K562 (cell line): ENCODE measurements at regions not wholly inside any gene's neighbourhood (a gene's known extent, or its start where the extent isn't known, plus 50 kb on each side); places are given as distances from the start of the nearest gene placed in this dataset.
"Not testable (repeated sequence)": the region's sequence is repeated elsewhere in the genome, so short reads cannot be mapped to it uniquely, and the experiment has no call there.

Source experiments
- ATAC-seq: fragments of 200-7000 bp; cut with Tn5 transposase; 3 replicates; pipeline ENCODE4 v1.9.1; 2020; ENCODE audit warnings: moderate library complexity
- BruUV-seq: library from RNA; stranded (reverse); fragments of 400-500 nt; replicated peaks from 2 replicates; lab custom pipeline; 2021; lab: Mats Ljungman, UMichigan
- CTCF ChIA-PET: fragments of 300-600 bp; formaldehyde crosslinking; extraction: SDS; loops from one replicate; lab custom pipeline; 2021; ENCODE audit warnings: low intra/inter-chr PET ratio; lab: Yijun Ruan, JAX
- POLR2A ChIA-PET: fragments of 300-600, 350-650 bp; sonication (Branson Sonifier 250); formaldehyde crosslinking; extraction: SDS; loops from one replicate; lab custom pipeline; 2021; ENCODE audit warnings: antibody characterized with exemption, inconsistent platforms; lab: Yijun Ruan, JAX
- DNase-seq, 4 experiments: peaks; one replicate each; pipeline versions ENCODE4 v3.0.0 to v3.0.0-alpha.2; 2011 to 2018; ENCODE audit warnings: low spot score in 3 of 4, mixed read lengths in 3 of 4; ENCODE audit errors: extremely low read depth in 1 of 4
- FAIRE-seq: peaks from 2 replicates; lab custom pipeline; 2011; peaks lifted over from hg19 to GRCh38; lab: Jason Lieb, UNC
- H2AFZ ChIP-seq: 2 replicates; pipeline ENCODE4 v1.6.0; 2011; ENCODE audit warnings: low read depth, low read length, control low read depth, inconsistent platforms
- H3K27ac ChIP-seq: fragments of 200-600 bp; 3 replicates; pipeline ENCODE4 v1.8.0; 2011; ENCODE audit warnings: low read depth, mild to moderate bottlenecking, control low read depth, inconsistent platforms, low read length, moderate library complexity, mixed read lengths; ENCODE audit errors: extremely low read depth
- H3K27me3 ChIP-seq, 2 experiments: fragments of 300-600 bp in 1 of 2; 2 replicates in 1 of 2; 3 replicates in 1 of 2; pipeline versions ENCODE4 v1.6.0 to v1.8.0; 2011; ENCODE audit warnings: inconsistent platforms in 2 of 2, low read length in 2 of 2, mild to moderate bottlenecking in 1 of 2, mixed read lengths in 1 of 2, moderate library complexity in 1 of 2; ENCODE audit not compliant: control insufficient read depth in 2 of 2, insufficient read depth in 2 of 2
- H3K36me3 ChIP-seq: fragments of 300-600 bp; 3 replicates; pipeline ENCODE4 v1.8.0; 2011; ENCODE audit warnings: mild to moderate bottlenecking, low read length, inconsistent platforms; ENCODE audit not compliant: control insufficient read depth, insufficient read depth
- H3K4me1 ChIP-seq, 2 experiments: fragments of 200-600 bp in 1 of 2; replicated peaks in 1 of 2; 2 replicates in 1 of 2; 3 replicates in 1 of 2; pipeline versions ENCODE4 v1.5.1 to v1.8.0; 2011; ENCODE audit warnings: inconsistent platforms in 2 of 2, low read length in 2 of 2, mild to moderate bottlenecking in 1 of 2, mixed read lengths in 1 of 2, moderate library complexity in 1 of 2; ENCODE audit not compliant: control insufficient read depth in 2 of 2, insufficient read depth in 2 of 2
- H3K4me2 ChIP-seq: 2 replicates; pipeline ENCODE4 v1.6.1; 2011; ENCODE audit warnings: low read length, control low read depth, inconsistent platforms, mixed read lengths; ENCODE audit not compliant: insufficient read depth
- H3K4me3 ChIP-seq: fragments of 200-600 bp; sonication (generic), shearing (Covaris generic); 2 replicates; pipeline ENCODE4 v1.5.1; 2016; ENCODE audit warnings: control low read depth, inconsistent platforms
- H3K79me2 ChIP-seq: fragments of 200-600 bp; 3 replicates; pipeline ENCODE4 v1.8.0; 2011; ENCODE audit warnings: low read length, inconsistent platforms; ENCODE audit not compliant: control insufficient read depth, insufficient read depth
- H3K9ac ChIP-seq, 2 experiments: 2 replicates each; pipeline versions ENCODE4 v1.6.0 to v1.6.1; 2011; ENCODE audit warnings: low read depth in 2 of 2, low read length in 2 of 2, control low read depth in 1 of 2, inconsistent platforms in 1 of 2, mild to moderate bottlenecking in 1 of 2, mixed read lengths in 1 of 2; ENCODE audit not compliant: insufficient read depth in 1 of 2
- H3K9me1 ChIP-seq: one replicate; pipeline ENCODE4 v1.6.0; 2011; ENCODE audit warnings: inconsistent platforms, mild to moderate bottlenecking, low read length, moderate library complexity; ENCODE audit not compliant: control insufficient read depth, insufficient read depth
- H3K9me3 ChIP-seq: replicated peaks from 2 replicates; pipeline ENCODE4 v1.5.1; 2011; ENCODE audit warnings: low read depth, low read length, inconsistent platforms; ENCODE audit not compliant: control insufficient read depth, insufficient read depth
- H4K20me1 ChIP-seq: replicated peaks from 2 replicates; pipeline ENCODE4 v1.6.1; 2011; ENCODE audit warnings: low read length, inconsistent platforms, mixed read lengths; ENCODE audit not compliant: control insufficient read depth, insufficient read depth
- DMBX1 ChIP-seq: fragments of 250-450 bp; sonication (Bioruptor Pico); IDR thresholded peaks from 2 replicates; pipeline ENCODE4 v1.8.0; 2022; ENCODE audit warnings: inconsistent platforms, mild to moderate bottlenecking, moderate library complexity, borderline replicate concordance
- GTF2E2 ChIP-seq: fragments of 200-800 bp; sonication (Bioruptor generic); IDR thresholded peaks from 2 replicates; pipeline ENCODE4 v1.6.1; 2016; ENCODE audit warnings: missing genetic modification characterization, missing compliant biosample characterization
- KDM4B ChIP-seq, 2 experiments: fragments of 450-650 bp in 1 of 2; sonication (generic) in 1 of 2; IDR thresholded peaks; 2 replicates each; pipeline ENCODE4 v1.6.1; 2016 to 2017; ENCODE audit warnings: borderline replicate concordance in 2 of 2, antibody characterized with exemption in 1 of 2, low read depth in 1 of 2, mild to moderate bottlenecking in 1 of 2
- PTTG1 ChIP-seq: fragments of 450-650 bp; IDR thresholded peaks from 2 replicates; pipeline ENCODE4 v1.6.1; 2016; ENCODE audit warnings: low read depth, mild to moderate bottlenecking, missing genetic modification characterization, missing compliant biosample characterization
- SMAD3 ChIP-seq: fragments of 450-650 bp; formaldehyde crosslinking; conservative IDR thresholded peaks from 2 replicates; pipeline ENCODE4 v1.4.0; 2020; ENCODE audit warnings: mild to moderate bottlenecking
- TFE3 ChIP-seq: fragments of 450-650 bp; formaldehyde crosslinking; IDR thresholded peaks from 2 replicates; pipeline ENCODE4 v1.4.0; 2020; ENCODE audit warnings: mild to moderate bottlenecking, mixed read lengths
- ZBTB7A ChIP-seq: IDR thresholded peaks from 2 replicates; pipeline ENCODE4 v1.6.1; 2011; ENCODE audit warnings: low read depth, mild to moderate bottlenecking, low read length, moderate library complexity, borderline replicate concordance; ENCODE audit not compliant: control insufficient read depth
- ZNF316 ChIP-seq: fragments of 450-650 bp; IDR thresholded peaks from 2 replicates; pipeline ENCODE4 v1.6.1; 2016
- WGBS: fragments of 100-300 bp; shearing (Covaris generic); methylation state at CpG from one replicate; pipeline ENCODE4 v1.1.6; 2016; ENCODE audit warnings: low coverage, mixed read lengths; ENCODE audit not compliant: insufficient coverage; ENCODE audit errors: missing lambda C conversion rate; 5-methylcytosine and 5-hydroxymethylcytosine counted together
- in situ Hi-C: fragments of 300-500 bp; cut with MboI; formaldehyde crosslinking; loops from 4 replicates; pipeline ENCODE4 v1.15.0; 2018; ENCODE audit warnings: inconsistent platforms, mixed read lengths
- intact Hi-C: fragments of 100-400 bp; cut with micrococcal nuclease; formaldehyde crosslinking; loops from 2 replicates; pipeline ENCODE4 v1.14.2; 2022
- TF ChIP-seq, protein P1 (sequence below): fragments of 250-450 bp; sonication (Bioruptor Pico); IDR thresholded peaks from 2 replicates; pipeline ENCODE4 v1.4.0; 2020; ENCODE audit warnings: mild to moderate bottlenecking, moderate library complexity
- TF ChIP-seq, protein P2 (sequence below): fragments of 450-650 bp; IDR thresholded peaks from 2 replicates; pipeline ENCODE4 v1.6.1; 2017; ENCODE audit warnings: mild to moderate bottlenecking, moderate library complexity

DNA sequence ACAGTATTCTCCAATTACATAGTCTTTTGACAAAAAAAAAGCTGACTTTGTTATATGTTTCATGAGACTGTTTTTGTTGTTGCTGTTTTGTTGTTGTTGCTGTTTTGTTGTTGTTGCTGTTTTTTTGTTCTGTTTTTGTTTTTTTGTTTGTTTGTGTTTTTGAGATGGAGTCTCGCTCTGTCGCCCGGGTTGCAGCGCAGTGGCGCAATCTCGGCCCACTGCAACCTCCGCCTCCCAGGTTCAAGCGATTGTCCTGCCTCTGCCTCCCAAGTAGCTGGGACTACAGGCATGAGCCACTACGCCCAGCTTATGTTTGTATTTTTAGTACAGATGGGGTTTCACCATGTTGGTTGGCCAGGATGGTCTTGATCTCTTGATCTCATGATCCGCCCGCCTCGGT lies 182.8 kb upstream of the NOL4 start:
- H3K9me1 ChIP-seq, H3K4me1 ChIP-seq, FAIRE-seq, H4K20me1 ChIP-seq, H3K4me3 ChIP-seq, in situ Hi-C loops, ATAC-seq, H3K4me2 ChIP-seq, H3K9me3 ChIP-seq, DNase-seq, CTCF ChIA-PET, H2AFZ ChIP-seq, H3K9ac ChIP-seq, POLR2A ChIA-PET, H3K27ac ChIP-seq, intact Hi-C loops, H3K27me3 ChIP-seq, BruUV-seq, H3K36me3 ChIP-seq, H3K79me2 ChIP-seq: not testable (repeated sequence)
- under 1% methylated on average over 12 of the region's 12 CpGs for WGBS
- peak; percentile 41; the same call in 1 of the 2 replicates for TF ChIP-seq ZNF316

DNA sequence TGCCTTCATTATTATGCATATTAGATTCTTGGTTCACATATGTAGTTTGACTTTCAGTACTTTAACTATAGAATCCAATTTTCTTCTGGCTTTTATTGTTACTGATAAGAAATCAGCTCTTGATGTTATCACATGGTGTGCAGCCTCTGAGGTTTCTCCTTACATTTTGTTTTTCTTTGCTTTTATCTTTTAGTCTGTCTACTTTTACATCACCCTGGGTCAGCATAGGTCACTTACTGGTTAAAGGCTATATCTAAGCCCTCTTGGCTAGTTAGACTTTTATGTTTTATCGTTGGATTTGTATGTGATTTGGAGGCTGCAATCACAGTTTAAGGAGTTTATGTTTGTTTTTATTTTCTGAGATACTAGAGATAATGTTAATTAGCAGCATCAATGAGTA lies 187.2 kb upstream of the NOL4 start:
- no TSS peak for BruUV-seq
- whole genome bisulfite sequencing: 5% methylated on average over 1 of the region's 1 CpG
- Histone ChIP-seq H3K27ac (no peak overlapping the region), H3K36me3 (no peaks in the 10 kb centered on the region), H3K4me2 (no peak overlapping the region), H3K4me1 (no peaks in the 10 kb centered on the region), H3K9me1 (no peaks in the 10 kb centered on the region), H4K20me1 (no peaks in the 10 kb centered on the region), H3K9me3 (no peaks in the 10 kb centered on the region), H3K9ac (no peak overlapping the region), H2AFZ (no peak overlapping the region), H3K4me3 (no peak overlapping the region), H3K27me3 (no peaks in the 10 kb centered on the region), H3K79me2 (no peaks in the 10 kb centered on the region)
- POLR2A ChIA-PET: no interaction called here
- intact Hi-C loops: no loop called here
- no peak for ATAC-seq
- in situ Hi-C loops: no loop called here
- CTCF ChIA-PET: no interaction called here
- FAIRE-seq: no peak
- no peak for DNase-seq
- TF ChIP-seq, protein P1, sequence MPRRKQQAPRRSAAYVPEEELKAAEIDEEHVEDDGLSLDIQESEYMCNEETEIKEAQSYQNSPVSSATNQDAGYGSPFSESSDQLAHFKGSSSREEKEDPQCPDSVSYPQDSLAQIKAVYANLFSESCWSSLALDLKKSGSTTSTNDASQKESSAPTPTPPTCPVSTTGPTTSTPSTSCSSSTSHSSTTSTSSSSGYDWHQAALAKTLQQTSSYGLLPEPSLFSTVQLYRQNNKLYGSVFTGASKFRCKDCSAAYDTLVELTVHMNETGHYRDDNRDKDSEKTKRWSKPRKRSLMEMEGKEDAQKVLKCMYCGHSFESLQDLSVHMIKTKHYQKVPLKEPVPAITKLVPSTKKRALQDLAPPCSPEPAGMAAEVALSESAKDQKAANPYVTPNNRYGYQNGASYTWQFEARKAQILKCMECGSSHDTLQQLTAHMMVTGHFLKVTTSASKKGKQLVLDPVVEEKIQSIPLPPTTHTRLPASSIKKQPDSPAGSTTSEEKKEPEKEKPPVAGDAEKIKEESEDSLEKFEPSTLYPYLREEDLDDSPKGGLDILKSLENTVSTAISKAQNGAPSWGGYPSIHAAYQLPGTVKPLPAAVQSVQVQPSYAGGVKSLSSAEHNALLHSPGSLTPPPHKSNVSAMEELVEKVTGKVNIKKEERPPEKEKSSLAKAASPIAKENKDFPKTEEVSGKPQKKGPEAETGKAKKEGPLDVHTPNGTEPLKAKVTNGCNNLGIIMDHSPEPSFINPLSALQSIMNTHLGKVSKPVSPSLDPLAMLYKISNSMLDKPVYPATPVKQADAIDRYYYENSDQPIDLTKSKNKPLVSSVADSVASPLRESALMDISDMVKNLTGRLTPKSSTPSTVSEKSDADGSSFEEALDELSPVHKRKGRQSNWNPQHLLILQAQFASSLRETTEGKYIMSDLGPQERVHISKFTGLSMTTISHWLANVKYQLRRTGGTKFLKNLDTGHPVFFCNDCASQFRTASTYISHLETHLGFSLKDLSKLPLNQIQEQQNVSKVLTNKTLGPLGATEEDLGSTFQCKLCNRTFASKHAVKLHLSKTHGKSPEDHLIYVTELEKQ: no peak
- TF ChIP-seq DMBX1 (CRISPR knock-in tag) (no peak), GTF2E2 (tag) (no peak), PTTG1 (no peak), KDM4B (IDR thresholded peaks at IDR 0.05; ENCODE audit: borderline replicate concordance in 2 of 2, low read depth in 1 of 2) (no peak), ZBTB7A (no peak), SMAD3 (CRISPR knock-in tag) (no peak), TFE3 (CRISPR knock-in tag) (no peak)
- TF ChIP-seq, protein P2, sequence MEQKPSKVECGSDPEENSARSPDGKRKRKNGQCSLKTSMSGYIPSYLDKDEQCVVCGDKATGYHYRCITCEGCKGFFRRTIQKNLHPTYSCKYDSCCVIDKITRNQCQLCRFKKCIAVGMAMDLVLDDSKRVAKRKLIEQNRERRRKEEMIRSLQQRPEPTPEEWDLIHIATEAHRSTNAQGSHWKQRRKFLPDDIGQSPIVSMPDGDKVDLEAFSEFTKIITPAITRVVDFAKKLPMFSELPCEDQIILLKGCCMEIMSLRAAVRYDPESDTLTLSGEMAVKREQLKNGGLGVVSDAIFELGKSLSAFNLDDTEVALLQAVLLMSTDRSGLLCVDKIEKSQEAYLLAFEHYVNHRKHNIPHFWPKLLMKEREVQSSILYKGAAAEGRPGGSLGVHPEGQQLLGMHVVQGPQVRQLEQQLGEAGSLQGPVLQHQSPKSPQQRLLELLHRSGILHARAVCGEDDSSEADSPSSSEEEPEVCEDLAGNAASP: no peak
